ENCODE measurements at regions not wholly inside any gene's neighbourhood (a gene's known extent, or its start where the extent isn't known, plus 50 kb on each side); places are given as distances from the start of the nearest gene placed in this dataset.

GRCh38 chr21:38980416-38981313, 174.9 kb downstream of the ETS2 start:
- Histone ChIP-seq H3K27ac (no peak overlapping the region), H3K36me3 (ENCODE audit: low read depth) (no peaks in the 10 kb centered on the region), H3K4me2 (ENCODE audit: unreplicated experiment) (no peak overlapping the region), H2AFZ (no peak overlapping the region), H3K9ac (no peak overlapping the region), H3K9me3 (ENCODE audit: low read depth) (no peaks in the 10 kb centered on the region), H3F3A (ENCODE audit: insufficient read depth) (peaks cover 9% of the 10 kb centered on the region), H4K20me1 (ENCODE audit: insufficient read depth) (no peaks in the 10 kb centered on the region), H3K79me2 (ENCODE audit: insufficient read depth) (no peaks in the 10 kb centered on the region), H3K4me3 (no peak overlapping the region), H3K9me2 (ENCODE audit: insufficient read depth) (no peaks in the 10 kb centered on the region), H3K27me3 (replicated peaks; ENCODE audit: insufficient read depth) (no peaks in the 10 kb centered on the region), H3K4me1 (ENCODE audit: insufficient read depth) (peaks cover 10% of the 10 kb centered on the region)
- no peak for DNase-seq
- TF ChIP-seq EZH2phosphoT487 (IDR thresholded peaks at IDR 0.05; ENCODE audit: insufficient read depth, low read depth) = no peak
- no peak for TF ChIP-seq EZH2 (IDR thresholded peaks at IDR 0.05; ENCODE audit: insufficient read depth, poor library complexity, severe bottlenecking)
- WGBS, 2 experiments (ENCODE audit: low coverage in 1 of 2, low lambda C conversion rate in 2 of 2, missing lambda C conversion rate in 2 of 2) = 92 to 93% methylated on average over 18 of the region's 18 CpGs
- in situ Hi-C loops (cut with MboI) = no loop called here

GRCh38 chr21:38979271-38980121, 173.8 kb downstream of the ETS2 start:
- no peak for TF ChIP-seq EZH2 (IDR thresholded peaks at IDR 0.05; ENCODE audit: insufficient read depth, poor library complexity, severe bottlenecking)
- Histone ChIP-seq H4K20me1 (ENCODE audit: insufficient read depth) (no peaks in the 10 kb centered on the region), H3K9me2 (ENCODE audit: insufficient read depth) (no peaks in the 10 kb centered on the region), H3K4me1 (ENCODE audit: insufficient read depth) (0 out of 2 replicates have a peak, but pooled peaks cover 3% of the 10 kb centered on the region), H3K4me2 (ENCODE audit: unreplicated experiment) (no peak overlapping the region), H3K79me2 (ENCODE audit: insufficient read depth) (no peaks in the 10 kb centered on the region), H3K9me3 (ENCODE audit: low read depth) (no peaks in the 10 kb centered on the region), H3K4me3 (no peak overlapping the region), H3K27ac (no peak overlapping the region), H2AFZ (no peak overlapping the region), H3F3A (ENCODE audit: insufficient read depth) (no peaks in the 10 kb centered on the region), H3K36me3 (ENCODE audit: low read depth) (no peaks in the 10 kb centered on the region), H3K9ac (no peak overlapping the region), H3K27me3 (replicated peaks; ENCODE audit: insufficient read depth) (no peaks in the 10 kb centered on the region)
- in situ Hi-C loops (cut with MboI) = no loop called here
- 77% methylated on average over 6 of the region's 6 CpGs for WGBS, 2 experiments (ENCODE audit: low coverage in 1 of 2, low lambda C conversion rate in 2 of 2, missing lambda C conversion rate in 2 of 2)
- peak; percentile 61 for DNase-seq

GRCh38 chr21:38976900-38977299, 171.2 kb downstream of the ETS2 start:
- 92 to 93% methylated on average over 8 of the region's 8 CpGs for WGBS, 2 experiments (ENCODE audit: low coverage in 1 of 2, low lambda C conversion rate in 2 of 2, missing lambda C conversion rate in 2 of 2)
- no peaks in the 10 kb centered on the region for H3K36me3 ChIP-seq (ENCODE audit: low read depth)
- no peaks in the 10 kb centered on the region for H3K9me2 ChIP-seq (ENCODE audit: insufficient read depth)
- no peaks in the 10 kb centered on the region for H4K20me1 ChIP-seq (ENCODE audit: insufficient read depth)
- no peak overlapping the region for H2AFZ ChIP-seq
- no peak overlapping the region for H3K4me2 ChIP-seq (ENCODE audit: unreplicated experiment)
- no peaks in the 10 kb centered on the region for H3K79me2 ChIP-seq (ENCODE audit: insufficient read depth)
- 0 out of 2 replicates have a peak, but pooled peaks cover 3% of the 10 kb centered on the region for H3K4me1 ChIP-seq (ENCODE audit: insufficient read depth)
- TF ChIP-seq EZH2 (IDR thresholded peaks at IDR 0.05; ENCODE audit: insufficient read depth, poor library complexity, severe bottlenecking) (no peak), EZH2phosphoT487 (IDR thresholded peaks at IDR 0.05; ENCODE audit: insufficient read depth, low read depth) (no peak)
- no peak overlapping the region for H3K4me3 ChIP-seq
- no peaks in the 10 kb centered on the region for H3K9me3 ChIP-seq (ENCODE audit: low read depth)
- no peaks in the 10 kb centered on the region for H3K27me3 ChIP-seq (replicated peaks; ENCODE audit: insufficient read depth)
- in situ Hi-C loops (cut with MboI) = no loop called here
- no peak overlapping the region for H3K9ac ChIP-seq
- H3F3A ChIP-seq (ENCODE audit: insufficient read depth) = no peaks in the 10 kb centered on the region
- no peak overlapping the region for H3K27ac ChIP-seq
- DNase-seq = no peak

- H3F3A ChIP-seq (ENCODE audit: insufficient read depth) = no peaks in the 10 kb centered on the region
- in situ Hi-C loops (cut with MboI) = no loop called here
- DNase-seq = no peak
- TF ChIP-seq EZH2 (IDR thresholded peaks at IDR 0.05; ENCODE audit: insufficient read depth, poor library complexity, severe bottlenecking) = no peak
- no peak for TF ChIP-seq EZH2phosphoT487 (IDR thresholded peaks at IDR 0.05; ENCODE audit: insufficient read depth, low read depth)
- H2AFZ ChIP-seq = no peak overlapping the region
- no peaks in the 10 kb centered on the region for H3K9me3 ChIP-seq (ENCODE audit: low read depth)
- H3K27me3 ChIP-seq (replicated peaks; ENCODE audit: insufficient read depth) = no peaks in the 10 kb centered on the region
- H3K9me2 ChIP-seq (ENCODE audit: insufficient read depth) = no peaks in the 10 kb centered on the region
- H3K79me2 ChIP-seq (ENCODE audit: insufficient read depth) = no peaks in the 10 kb centered on the region
- no peak overlapping the region for H3K27ac ChIP-seq
- no peak overlapping the region for H3K4me2 ChIP-seq (ENCODE audit: unreplicated experiment)
- no peak overlapping the region for H3K9ac ChIP-seq
- no peaks in the 10 kb centered on the region for H3K36me3 ChIP-seq (ENCODE audit: low read depth)
- H3K4me1 ChIP-seq (ENCODE audit: insufficient read depth) = no peaks in the 10 kb centered on the region
- 87 to 88% methylated on average over 6 of the region's 6 CpGs for WGBS, 2 experiments (ENCODE audit: low coverage in 1 of 2, low lambda C conversion rate in 2 of 2, missing lambda C conversion rate in 2 of 2)
- no peak overlapping the region for H3K4me3 ChIP-seq
- H4K20me1 ChIP-seq (ENCODE audit: insufficient read depth) = no peaks in the 10 kb centered on the region
These were observed 167.8 kb downstream of the ETS2 start for GRCh38 chr21:38973552-38973951.

Data from GM23248 (cell line).